ENCODE measurements at regions not wholly inside any gene's neighbourhood (a gene's known extent, or its start where the extent isn't known, plus 50 kb on each side); places are given as distances from the start of the nearest gene placed in this dataset.

DNA sequence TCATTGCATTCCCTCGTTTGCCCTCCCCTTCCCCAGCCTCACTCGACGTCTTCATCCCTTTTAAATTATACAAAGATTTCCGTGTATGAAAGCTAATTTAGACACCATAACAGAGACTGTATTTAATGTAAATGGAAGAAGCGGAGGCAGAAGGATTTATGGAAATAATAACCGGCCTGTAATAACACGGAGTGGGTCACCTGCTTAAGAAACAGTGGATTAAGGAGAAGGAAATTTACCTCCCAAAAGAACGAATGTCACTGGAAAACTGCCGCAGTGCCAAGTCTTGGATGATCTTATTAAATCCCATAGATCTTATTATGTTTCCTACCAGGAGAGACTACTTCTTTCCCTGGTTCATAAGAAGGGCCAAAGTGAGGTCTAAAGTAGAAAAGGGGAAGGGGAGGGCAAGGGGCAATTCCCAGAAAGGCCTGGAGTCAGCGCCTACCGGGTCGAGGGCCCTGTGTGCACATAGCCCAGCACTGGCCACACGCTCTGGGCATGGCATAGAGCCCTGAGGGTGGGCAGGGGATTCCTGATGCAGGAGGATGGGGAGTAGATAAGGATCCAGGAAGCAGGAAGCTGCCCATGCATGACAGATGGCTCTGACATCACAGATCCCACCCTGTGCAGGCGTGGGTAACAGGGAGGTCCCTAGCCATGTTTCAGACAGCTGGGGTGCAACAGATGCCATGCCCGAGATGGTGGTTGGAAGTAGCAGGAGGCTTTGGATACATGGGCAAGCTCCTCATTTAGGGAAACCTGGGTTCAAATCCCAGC is 56.2 kb upstream of the RPL38 start:
- peak in 1 of 2 donors; percentile 38 for DNase-seq
- TF ChIP-seq, protein P1, sequence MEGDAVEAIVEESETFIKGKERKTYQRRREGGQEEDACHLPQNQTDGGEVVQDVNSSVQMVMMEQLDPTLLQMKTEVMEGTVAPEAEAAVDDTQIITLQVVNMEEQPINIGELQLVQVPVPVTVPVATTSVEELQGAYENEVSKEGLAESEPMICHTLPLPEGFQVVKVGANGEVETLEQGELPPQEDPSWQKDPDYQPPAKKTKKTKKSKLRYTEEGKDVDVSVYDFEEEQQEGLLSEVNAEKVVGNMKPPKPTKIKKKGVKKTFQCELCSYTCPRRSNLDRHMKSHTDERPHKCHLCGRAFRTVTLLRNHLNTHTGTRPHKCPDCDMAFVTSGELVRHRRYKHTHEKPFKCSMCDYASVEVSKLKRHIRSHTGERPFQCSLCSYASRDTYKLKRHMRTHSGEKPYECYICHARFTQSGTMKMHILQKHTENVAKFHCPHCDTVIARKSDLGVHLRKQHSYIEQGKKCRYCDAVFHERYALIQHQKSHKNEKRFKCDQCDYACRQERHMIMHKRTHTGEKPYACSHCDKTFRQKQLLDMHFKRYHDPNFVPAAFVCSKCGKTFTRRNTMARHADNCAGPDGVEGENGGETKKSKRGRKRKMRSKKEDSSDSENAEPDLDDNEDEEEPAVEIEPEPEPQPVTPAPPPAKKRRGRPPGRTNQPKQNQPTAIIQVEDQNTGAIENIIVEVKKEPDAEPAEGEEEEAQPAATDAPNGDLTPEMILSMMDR (IDR thresholded peaks at IDR 0.05), result no peak
- no peaks in the 10 kb centered on the region for H3K4me1 ChIP-seq
- no peak overlapping the region for H3K4me3 ChIP-seq
- peaks cover 0 to 15% (median 14%) of the 10 kb centered on the region in 3 donors for H3K9me3 ChIP-seq
- H3K27ac ChIP-seq, result no peak overlapping the region
- H3K27me3 ChIP-seq, result peaks cover 0 to 33% of the 10 kb centered on the region in 2 donors
- intact Hi-C loops (cut with DNase I; ENCODE audit: low total_unique reads), result no loop called here
- H3K36me3 ChIP-seq, result no peaks in the 10 kb centered on the region

DNA sequence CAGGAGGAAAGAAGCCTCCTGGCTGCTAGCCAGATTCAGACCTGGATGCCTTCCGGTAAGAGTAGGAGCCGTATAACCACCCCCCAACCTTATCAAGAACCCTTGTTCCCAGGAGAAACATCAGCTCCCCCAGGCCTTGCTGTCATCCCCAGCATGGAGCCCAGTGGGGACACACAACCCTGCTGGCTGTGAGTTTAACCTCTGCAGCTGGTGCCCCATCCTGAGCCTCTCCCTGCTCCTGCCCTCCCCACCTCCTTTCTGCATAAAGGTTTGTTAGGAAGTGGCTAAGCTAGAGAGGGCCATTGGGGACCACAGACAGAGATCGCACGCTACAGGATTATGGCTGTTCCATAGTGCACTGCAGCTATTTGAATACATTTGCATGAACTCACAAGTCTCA is 55.5 kb upstream of the RPL38 start:
- H3K27me3 ChIP-seq, result peaks cover 0 to 39% of the 10 kb centered on the region in 2 donors
- no peak overlapping the region for H3K27ac ChIP-seq
- peaks cover 0 to 8% (median 7%) of the 10 kb centered on the region in 3 donors for H3K9me3 ChIP-seq
- H3K4me3 ChIP-seq, result no peak overlapping the region
- no peaks in the 10 kb centered on the region for H3K36me3 ChIP-seq
- TF ChIP-seq, protein P1 (IDR thresholded peaks at IDR 0.05), result no peak
- no peaks in the 10 kb centered on the region for H3K4me1 ChIP-seq
- peak in 1 of 2 donors; percentile 19 for DNase-seq
- intact Hi-C loops (cut with DNase I; ENCODE audit: low total_unique reads), result no loop called here

DNA sequence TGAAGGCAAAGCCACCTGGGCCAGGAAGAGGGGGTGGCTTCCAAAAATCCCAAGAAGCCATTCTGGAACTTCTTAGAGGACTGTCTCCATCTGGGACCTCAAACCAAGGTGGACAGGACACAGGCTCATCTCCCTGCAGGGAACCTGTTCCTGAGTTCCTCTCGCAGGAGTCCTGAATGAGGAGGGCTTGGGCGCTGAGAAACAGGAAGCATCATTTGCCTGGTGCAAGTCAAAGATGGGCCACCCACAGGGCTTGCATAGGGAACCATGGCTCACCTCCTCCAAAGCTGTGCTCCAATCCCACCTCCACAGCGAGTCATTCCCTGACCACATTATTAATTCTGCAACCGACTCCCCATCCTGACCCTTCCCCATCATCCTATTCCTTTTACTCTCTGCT is 55.0 kb upstream of the RPL38 start:
- TF ChIP-seq, protein P1 (IDR thresholded peaks at IDR 0.05), result no peak
- peak in 1 of 2 donors; percentile 6 for DNase-seq
- peaks cover 0 to 40% of the 10 kb centered on the region in 2 donors for H3K27me3 ChIP-seq

DNA sequence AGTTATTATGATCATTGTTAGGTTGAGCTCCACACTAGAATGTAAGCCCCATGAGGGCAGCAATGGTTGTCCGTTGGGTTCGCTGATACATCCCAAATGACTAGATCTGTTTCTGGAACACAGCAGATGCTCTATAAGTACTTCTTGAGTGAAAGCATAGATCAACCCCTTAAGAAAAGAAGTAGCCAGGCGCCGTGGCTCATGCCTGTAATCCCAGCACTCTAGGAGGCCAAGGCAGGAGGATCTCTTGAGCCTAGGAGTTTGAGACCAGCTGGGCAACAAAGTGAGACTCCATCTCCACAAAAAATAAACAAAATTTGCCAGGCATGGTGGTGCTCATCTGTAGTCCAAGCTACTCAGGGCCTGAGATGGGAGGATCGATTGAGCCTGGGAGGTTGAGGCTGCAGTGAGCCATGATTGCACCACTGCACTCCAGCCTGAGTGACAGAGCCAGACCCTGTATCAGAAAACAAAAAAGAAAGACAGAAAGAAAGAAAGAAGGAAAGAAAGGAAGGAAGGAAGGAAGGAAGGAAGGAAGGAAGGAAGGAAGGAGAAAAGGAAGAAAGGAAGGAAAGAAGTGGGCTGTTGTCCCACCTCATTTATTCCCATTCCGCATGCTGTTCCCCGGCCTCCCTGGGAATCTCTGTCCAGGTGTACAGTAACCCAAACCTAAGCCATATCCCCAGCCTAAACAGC is 54.4 kb upstream of the RPL38 start:
- H3K27ac ChIP-seq, result no peak overlapping the region
- no peaks in the 10 kb centered on the region for H3K4me1 ChIP-seq
- H3K36me3 ChIP-seq, result no peaks in the 10 kb centered on the region
- intact Hi-C loops (cut with DNase I; ENCODE audit: low total_unique reads), result no loop called here
- H3K4me3 ChIP-seq, result no peak overlapping the region
- DNase-seq, result peak in 1 of 2 donors; percentile 10
- peaks cover 0 to 40% of the 10 kb centered on the region in 2 donors for H3K27me3 ChIP-seq
- TF ChIP-seq, protein P1 (IDR thresholded peaks at IDR 0.05), result no peak
- no peaks in the 10 kb centered on the region for H3K9me3 ChIP-seq

More for the DNA sequence above, 55.0 kb upstream of the RPL38 start:
- intact Hi-C loops (cut with DNase I; ENCODE audit: low total_unique reads), result no loop called here
- Histone ChIP-seq H3K36me3 (no peaks in the 10 kb centered on the region), H3K27ac (no peak overlapping the region), H3K4me3 (no peak overlapping the region), H3K4me1 (no peaks in the 10 kb centered on the region), H3K9me3 (peaks cover 0 to 5% (median 3%) of the 10 kb centered on the region in 3 donors)

DNA sequence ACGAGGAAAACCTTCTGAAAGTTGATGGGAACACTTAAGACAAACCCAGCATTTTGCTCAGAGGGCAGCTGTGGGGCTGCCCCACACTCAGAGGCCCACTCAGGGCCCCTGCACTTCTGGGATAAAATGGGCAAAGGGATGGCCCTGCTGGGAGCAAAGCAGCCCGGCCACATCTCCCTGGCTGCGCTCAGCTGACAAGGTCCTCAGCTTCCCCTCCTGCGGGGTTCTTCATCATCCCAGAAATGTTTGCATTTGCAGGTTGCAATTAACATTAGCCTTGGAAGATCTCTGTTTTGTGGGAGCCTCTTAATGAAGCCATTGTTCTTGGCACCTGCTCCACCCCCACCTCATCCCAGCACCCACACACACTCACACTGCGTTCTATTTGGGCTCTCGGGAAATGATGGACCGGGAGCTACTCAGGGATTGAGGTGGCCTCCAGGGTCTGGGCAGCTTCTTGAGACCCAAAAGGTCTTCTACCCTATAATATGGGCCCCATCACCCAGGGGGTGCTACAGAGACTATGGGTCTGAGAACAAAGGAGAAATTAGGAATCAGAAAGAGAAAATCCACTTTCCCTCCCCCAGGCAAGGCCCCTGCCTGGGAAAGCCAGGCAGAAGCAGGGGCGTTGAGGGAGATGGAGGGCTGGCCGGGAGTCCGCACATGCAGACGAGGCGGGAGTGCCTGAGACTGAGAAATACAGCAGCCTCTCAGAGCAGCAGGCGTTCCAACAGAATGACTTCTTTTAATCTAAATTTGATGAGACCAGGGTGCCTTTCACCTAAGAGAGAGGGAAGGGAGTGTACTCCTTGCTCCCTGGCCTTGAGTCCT is 53.7 kb upstream of the RPL38 start:
- Histone ChIP-seq H3K36me3 (no peaks in the 10 kb centered on the region), H3K27ac (no peak overlapping the region), H3K4me3 (no peak overlapping the region), H3K9me3 (no peaks in the 10 kb centered on the region), H3K27me3 (peaks cover 0 to 40% of the 10 kb centered on the region in 2 donors), H3K4me1 (no peaks in the 10 kb centered on the region)
- intact Hi-C loops (cut with DNase I; ENCODE audit: low total_unique reads), result no loop called here
- peak in 1 of 2 donors; percentile 48 for DNase-seq
- TF ChIP-seq, protein P1 (IDR thresholded peaks at IDR 0.05), result no peak

All from tibial artery (tissue), 4 donors.